ENCODE measurements at regions not wholly inside any gene's neighbourhood (a gene's known extent, or its start where the extent isn't known, plus 50 kb on each side); places are given as distances from the start of the nearest gene placed in this dataset.
"Not testable (repeated sequence)": the region's sequence is repeated elsewhere in the genome, so short reads cannot be mapped to it uniquely, and the experiment has no call there.

GRCh38 chr5:9858043-9858442 is 227.9 kb upstream of the TAS2R1 start:
- no peak for DNase-seq (ENCODE audit: low read depth in 2 of 2)

DNA sequence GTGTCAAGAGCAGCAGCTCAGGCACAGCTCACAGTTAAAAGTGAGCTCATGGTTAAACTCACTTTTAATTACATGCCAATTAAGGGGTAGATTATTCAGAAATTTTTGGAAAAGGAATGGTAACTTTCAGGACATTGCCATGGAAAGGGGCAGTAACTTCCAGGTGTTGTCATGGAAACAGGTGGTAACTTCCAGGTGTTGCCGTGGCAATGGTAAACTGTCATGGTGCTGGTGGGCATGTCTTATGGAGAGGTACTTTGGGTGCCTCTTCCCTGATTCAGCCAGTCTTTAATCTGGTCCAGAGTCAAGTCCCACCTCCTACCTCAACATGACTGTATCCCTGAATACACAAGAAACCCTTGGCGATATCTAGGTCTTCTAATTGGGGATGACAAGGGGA is 223.2 kb upstream of the TAS2R1 start:
- no peak for DNase-seq (ENCODE audit: low read depth in 2 of 2)

GRCh38 chr5:9852671-9853070 is 222.5 kb upstream of the TAS2R1 start:
- DNase-seq (ENCODE audit: low read depth in 2 of 2), result no peak

- no peak for DNase-seq (ENCODE audit: low read depth in 2 of 2)
These were observed 221.3 kb upstream of the TAS2R1 start for GRCh38 chr5:9851458-9851857.

- no peak for DNase-seq (ENCODE audit: low read depth in 2 of 2)
These were observed 220.3 kb upstream of the TAS2R1 start for GRCh38 chr5:9850456-9850855.

DNA sequence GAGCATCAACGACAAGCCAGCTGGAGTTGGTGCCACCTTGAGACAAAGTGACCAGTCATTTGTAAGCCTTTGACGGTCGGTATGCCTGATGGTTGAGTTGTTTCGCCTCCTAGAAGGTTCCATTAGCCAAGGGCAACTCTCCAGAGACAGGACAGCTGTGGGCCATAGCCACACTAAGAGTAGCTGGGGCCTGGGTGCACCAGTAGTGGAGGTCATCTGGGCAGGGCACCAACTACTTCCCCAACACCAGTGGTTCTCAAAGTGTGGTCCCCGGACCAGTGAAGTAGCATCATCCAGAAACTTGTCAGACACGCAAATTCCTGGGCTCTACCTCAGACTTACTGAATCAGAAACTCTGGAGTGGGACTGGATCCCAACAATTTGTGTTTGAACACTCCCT is 217.5 kb upstream of the TAS2R1 start:
- no peak for DNase-seq (ENCODE audit: low read depth in 2 of 2)

DNA sequence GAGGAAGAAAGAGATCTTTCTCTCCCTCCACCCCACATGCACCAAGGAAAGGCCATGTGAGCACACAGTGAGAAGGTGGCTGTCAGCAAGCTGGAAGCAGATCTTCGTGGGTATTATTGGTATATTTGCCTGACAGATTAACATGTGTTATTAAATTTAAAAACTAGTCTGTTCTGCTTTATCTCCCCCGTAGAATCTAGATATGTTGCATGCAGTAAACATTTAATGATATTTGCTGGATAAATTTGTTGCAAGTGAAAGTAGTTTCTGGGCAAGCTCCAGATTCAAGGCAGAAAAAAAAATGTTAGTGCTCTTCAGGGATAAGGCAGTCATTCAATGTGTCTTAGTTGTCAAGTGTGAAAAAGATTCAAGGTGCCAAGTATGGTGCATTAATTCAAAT is 215.0 kb upstream of the TAS2R1 start:
- DNase-seq (ENCODE audit: low read depth in 2 of 2), result no peak

- DNase-seq (ENCODE audit: low read depth in 2 of 2), result no peak
These were observed 211.5 kb upstream of the TAS2R1 start for GRCh38 chr5:9841516-9842170.

- no peak for DNase-seq (ENCODE audit: low read depth in 2 of 2)
These were observed 208.8 kb upstream of the TAS2R1 start for GRCh38 chr5:9838916-9839315.

DNA sequence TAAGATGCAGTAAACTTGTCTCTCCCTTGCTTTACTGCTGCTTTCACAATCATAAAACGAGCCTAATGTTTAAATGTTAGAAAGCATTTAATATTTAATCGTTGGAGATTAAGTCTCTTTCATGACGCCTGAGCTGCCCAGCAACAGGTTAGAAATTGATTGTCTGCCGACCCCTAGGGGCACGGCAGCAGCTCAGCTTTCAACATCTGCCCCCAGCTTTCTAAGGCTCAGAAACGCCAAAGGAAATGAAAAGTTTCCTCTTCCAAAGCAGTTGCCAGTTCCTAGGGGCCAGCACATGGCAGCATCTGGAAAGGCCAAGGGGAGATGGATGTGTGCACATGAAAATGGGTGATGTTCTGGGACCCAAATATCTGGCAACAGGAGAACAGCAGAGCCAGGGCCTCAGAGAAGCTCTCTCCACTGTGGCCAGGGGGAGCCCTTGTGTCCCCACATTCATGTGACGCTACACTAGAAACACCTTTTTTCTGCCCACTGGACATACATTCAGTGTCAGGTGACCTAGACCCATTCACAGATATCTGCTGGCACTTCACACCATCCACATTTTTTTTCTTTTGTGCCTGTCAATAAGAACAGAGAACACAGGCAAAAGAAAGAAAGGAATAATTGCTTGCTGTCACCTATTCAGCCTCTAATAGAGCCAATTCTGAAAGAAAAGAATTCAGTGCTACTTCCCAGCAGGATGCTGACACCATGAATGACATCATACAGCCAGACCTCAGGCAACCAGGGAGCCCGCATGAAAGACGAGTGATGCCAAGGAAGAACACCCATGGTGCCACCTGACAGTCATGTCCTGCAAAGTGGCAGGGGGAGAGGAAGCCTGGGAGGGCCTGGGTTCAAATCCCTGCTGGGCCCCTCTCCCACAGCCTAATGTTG is 205.0 kb upstream of the TAS2R1 start:
- no peak for DNase-seq (ENCODE audit: low read depth in 2 of 2)

GRCh38 chr5:9833871-9834270 is 203.7 kb upstream of the TAS2R1 start:
- DNase-seq (ENCODE audit: low read depth in 2 of 2), result no peak

DNA sequence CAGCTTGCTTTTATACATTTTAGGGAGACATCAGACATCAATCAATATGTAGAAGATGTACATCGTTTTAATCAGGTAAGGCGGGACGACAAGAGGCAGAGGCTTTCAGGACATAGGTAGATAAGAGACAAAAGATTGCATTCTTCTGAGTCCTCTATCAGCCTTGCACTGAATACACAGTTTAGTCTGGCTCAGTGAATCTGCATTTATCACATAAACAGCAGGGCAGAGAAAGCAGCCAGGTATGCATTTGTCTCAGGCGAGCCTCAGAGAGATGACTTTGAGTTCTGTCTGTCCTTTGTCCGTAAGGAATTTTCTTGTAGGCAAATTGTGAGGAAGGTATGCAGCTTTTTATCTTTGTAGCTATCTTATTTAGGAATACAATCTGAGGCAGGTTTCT is 202.8 kb upstream of the TAS2R1 start:
- no peak for DNase-seq (ENCODE audit: low read depth in 2 of 2)

DNA sequence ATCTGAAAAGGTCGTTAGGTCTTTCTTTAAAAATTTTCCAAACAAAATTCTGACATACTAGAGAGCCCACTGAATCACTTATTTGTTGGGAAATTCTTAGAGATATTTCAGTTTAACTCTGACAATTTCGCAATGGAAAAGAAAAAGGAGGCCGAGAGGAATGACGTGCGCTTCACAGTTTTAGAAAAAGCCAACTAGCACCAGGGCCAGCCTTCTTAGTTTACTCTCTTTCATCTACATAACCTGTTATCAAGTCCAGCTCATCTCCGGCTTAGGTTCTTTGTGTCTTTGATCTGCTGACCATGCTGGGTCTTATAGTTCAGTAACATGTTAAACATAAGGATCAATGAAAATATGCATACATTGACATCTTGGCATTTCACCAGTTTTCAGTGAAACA is 201.7 kb upstream of the TAS2R1 start:
- no peak for DNase-seq (ENCODE audit: low read depth in 2 of 2)

GRCh38 chr5:9830184-9830583 is 200.0 kb upstream of the TAS2R1 start:
- DNase-seq (ENCODE audit: low read depth in 2 of 2), result no peak

GRCh38 chr5:9829621-9830020 is 199.5 kb upstream of the TAS2R1 start:
- no peak for DNase-seq (ENCODE audit: low read depth in 2 of 2)

DNA sequence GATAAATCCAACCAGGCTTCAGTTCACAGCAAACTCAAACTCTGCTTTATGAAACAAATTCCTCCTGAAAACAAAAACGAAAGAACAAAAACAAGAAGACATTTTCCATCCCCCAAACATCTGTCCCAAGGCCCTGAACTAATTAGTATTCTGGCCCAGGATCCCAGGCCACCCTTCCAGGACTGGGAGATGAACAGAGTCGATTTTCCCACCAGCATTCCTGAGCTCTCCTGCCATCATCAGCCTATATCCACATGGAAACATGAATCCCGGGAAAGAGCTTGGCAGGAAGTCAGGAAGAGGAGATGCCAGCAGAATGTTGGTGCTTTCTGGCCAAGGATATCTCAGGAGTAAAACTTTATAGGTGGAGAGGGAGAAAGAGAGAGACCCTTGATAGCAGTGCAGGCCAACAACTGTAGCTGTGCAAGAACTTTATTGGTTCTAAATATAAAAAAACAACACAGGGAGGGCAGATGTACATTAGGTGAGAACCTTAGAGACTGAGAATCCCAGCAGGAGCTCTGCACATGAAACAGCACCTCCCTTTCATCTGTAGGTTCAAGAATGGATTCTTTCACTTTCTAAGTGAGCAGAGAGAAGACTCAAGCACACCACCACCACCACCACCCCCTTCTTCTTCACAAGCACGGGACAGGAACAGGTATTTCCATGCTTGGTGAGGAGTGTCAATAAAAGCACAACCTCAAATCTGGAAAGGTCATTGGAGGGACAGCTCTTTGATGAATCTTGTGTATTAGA is 190.7 kb upstream of the TAS2R1 start:
- no peak for DNase-seq (ENCODE audit: low read depth in 2 of 2)

DNA sequence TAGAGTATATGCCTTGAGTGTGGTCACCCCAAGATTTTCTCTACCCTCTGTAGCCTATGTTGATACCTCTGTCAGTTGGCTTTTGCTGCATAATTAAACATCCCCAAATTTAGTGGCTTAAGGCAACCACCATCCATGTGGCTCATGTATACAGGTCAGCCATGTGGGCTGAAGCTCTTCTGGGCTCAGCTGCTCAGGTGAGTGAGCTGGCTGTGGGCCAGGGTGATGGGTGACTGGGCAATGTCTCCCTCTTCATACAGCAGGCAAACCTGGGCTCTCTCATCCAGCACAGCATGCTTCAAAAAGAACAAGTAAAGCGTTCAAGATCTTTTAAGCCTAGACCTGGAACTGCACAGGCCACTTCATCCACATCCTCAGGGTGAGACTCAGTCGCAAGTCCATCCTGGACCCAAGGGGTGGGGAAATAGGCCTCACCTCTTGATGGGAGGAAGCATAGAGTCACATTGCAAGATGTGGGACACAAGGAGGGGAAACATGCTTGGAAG is 188.2 kb upstream of the TAS2R1 start:
- no peak for DNase-seq (ENCODE audit: low read depth in 2 of 2)

- DNase-seq (ENCODE audit: low read depth in 2 of 2), result no peak
These were observed 187.7 kb upstream of the TAS2R1 start for GRCh38 chr5:9817819-9818218.

- no peak for DNase-seq (ENCODE audit: low read depth in 2 of 2)
These were observed 184.9 kb upstream of the TAS2R1 start for GRCh38 chr5:9815051-9815450.

DNA sequence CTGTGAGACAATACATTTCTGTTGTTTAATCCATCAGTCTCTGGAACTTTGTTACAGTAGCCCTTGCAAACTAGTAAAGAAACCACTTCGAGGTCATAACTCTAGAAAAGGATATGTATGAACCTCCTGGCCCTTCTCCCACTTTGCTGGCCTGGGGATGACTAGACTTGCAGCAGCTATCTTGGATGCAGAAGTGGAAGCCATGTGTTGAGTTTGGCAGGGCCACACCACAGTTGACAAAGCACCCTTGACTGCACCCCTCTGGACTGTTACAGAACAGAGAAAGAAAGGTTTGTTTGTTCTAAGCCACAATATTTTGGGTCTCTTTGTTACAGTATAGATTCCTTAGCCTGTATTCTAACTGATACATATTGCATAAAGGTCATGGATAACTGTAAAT is 183.2 kb upstream of the TAS2R1 start:
- no peak for DNase-seq (ENCODE audit: low read depth in 2 of 2)

DNA sequence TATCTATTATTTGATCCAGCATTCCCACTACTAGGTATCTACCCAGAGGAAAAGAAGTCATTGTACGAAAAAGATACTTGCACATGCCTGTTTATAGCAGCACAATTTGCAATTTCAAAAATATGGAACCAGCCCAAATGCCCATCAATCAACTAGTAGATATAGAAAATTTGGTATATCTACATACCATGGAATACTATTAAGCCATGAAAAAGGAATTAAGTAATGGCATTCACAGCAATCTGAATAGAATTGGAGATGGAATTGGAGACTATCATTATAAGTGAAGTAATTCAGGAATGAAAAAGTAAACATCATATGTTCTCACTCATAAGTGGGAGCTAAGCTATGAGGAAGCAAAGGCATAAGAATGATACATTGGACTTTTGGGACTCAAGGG is 177.2 kb upstream of the TAS2R1 start:
- not testable (repeated sequence) for DNase-seq (ENCODE audit: low read depth in 2 of 2)

- DNase-seq (ENCODE audit: low read depth in 2 of 2), result no peak
These were observed 171.8 kb upstream of the TAS2R1 start for GRCh38 chr5:9801908-9802307.
